ENCODE measurements at regions not wholly inside any gene's neighbourhood (a gene's known extent, or its start where the extent isn't known, plus 50 kb on each side); places are given as distances from the start of the nearest gene placed in this dataset.

- DNase-seq (ENCODE audit: low read depth, low spot score): no peak
Observed at GRCh38 chr13:73782450-73783449, 351.5 kb downstream of the KLF12 start.

GRCh38 chr13:73781384-73781783 is 352.8 kb downstream of the KLF12 start:
- Histone ChIP-seq H3K4me3 (peak overlapping the region; percentile 69), H3K27ac (peak overlapping the region; percentile 98)

More at GRCh38 chr13:73782450-73783449, 351.5 kb downstream of the KLF12 start:
- TF ChIP-seq EZH2 (IDR thresholded peaks at IDR 0.05) (no peak), FOXP2 (optimal IDR thresholded peaks at IDR 0.05; ENCODE audit: control extremely low read depth, extremely low read length, insufficient read depth) (no peak), POLR2AphosphoS5 (IDR thresholded peaks at IDR 0.05; ENCODE audit: borderline replicate concordance, low read depth, low read length) (no peak)
- peak overlapping the region; percentile 69; the same call in 1 of the 2 replicates for H3K4me3 ChIP-seq
- no peaks in the 10 kb centered on the region for H3K9me3 ChIP-seq (ENCODE audit: low read depth, low read length)
- H3K9ac ChIP-seq (ENCODE audit: insufficient read length): no peak overlapping the region
- H3K27ac ChIP-seq: peak overlapping the region; percentile 98
- H3K36me3 ChIP-seq (ENCODE audit: insufficient read depth, low read length): no peaks in the 10 kb centered on the region

GRCh38 chr13:73779881-73780280 is 354.3 kb downstream of the KLF12 start:
- TF ChIP-seq FOXP2 (optimal IDR thresholded peaks at IDR 0.05; ENCODE audit: control extremely low read depth, extremely low read length, insufficient read depth): no peak
- no peak for TF ChIP-seq POLR2AphosphoS5 (IDR thresholded peaks at IDR 0.05; ENCODE audit: borderline replicate concordance, low read depth, low read length)
- TF ChIP-seq EZH2 (IDR thresholded peaks at IDR 0.05): no peak
- H3K4me3 ChIP-seq: no peak overlapping the region
- H3K9ac ChIP-seq (ENCODE audit: insufficient read length): no peak overlapping the region
- DNase-seq (ENCODE audit: low read depth, low spot score): no peak
- H3K27ac ChIP-seq: peak overlapping the region; percentile 98
- H3K36me3 ChIP-seq (ENCODE audit: insufficient read depth, low read length): no peaks in the 10 kb centered on the region
- no peaks in the 10 kb centered on the region for H3K9me3 ChIP-seq (ENCODE audit: low read depth, low read length)

More at GRCh38 chr13:73781384-73781783, 352.8 kb downstream of the KLF12 start:
- TF ChIP-seq EZH2 (IDR thresholded peaks at IDR 0.05) (no peak), POLR2AphosphoS5 (IDR thresholded peaks at IDR 0.05; ENCODE audit: borderline replicate concordance, low read depth, low read length) (no peak), FOXP2 (optimal IDR thresholded peaks at IDR 0.05; ENCODE audit: control extremely low read depth, extremely low read length, insufficient read depth) (no peak)
- DNase-seq (ENCODE audit: low read depth, low spot score): peak; percentile 73
- Histone ChIP-seq H3K36me3 (ENCODE audit: insufficient read depth, low read length) (no peaks in the 10 kb centered on the region), H3K9me3 (ENCODE audit: low read depth, low read length) (no peaks in the 10 kb centered on the region), H3K9ac (ENCODE audit: insufficient read length) (peak overlapping the region; percentile 41)

GRCh38 chr13:73778242-73778864 is 355.9 kb downstream of the KLF12 start:
- Histone ChIP-seq H3K4me3 (no peak overlapping the region), H3K9ac (ENCODE audit: insufficient read length) (no peak overlapping the region), H3K27ac (peak overlapping the region; percentile 33; the same call in 1 of the 2 replicates), H3K9me3 (ENCODE audit: low read depth, low read length) (no peaks in the 10 kb centered on the region), H3K36me3 (ENCODE audit: insufficient read depth, low read length) (no peaks in the 10 kb centered on the region)
- DNase-seq (ENCODE audit: low read depth, low spot score): no peak
- TF ChIP-seq EZH2 (IDR thresholded peaks at IDR 0.05) (no peak), FOXP2 (optimal IDR thresholded peaks at IDR 0.05; ENCODE audit: control extremely low read depth, extremely low read length, insufficient read depth) (no peak), POLR2AphosphoS5 (IDR thresholded peaks at IDR 0.05; ENCODE audit: borderline replicate concordance, low read depth, low read length) (no peak)

- Histone ChIP-seq H3K27ac (no peak overlapping the region), H3K9me3 (ENCODE audit: low read depth, low read length) (no peaks in the 10 kb centered on the region), H3K4me3 (no peak overlapping the region)
Observed at GRCh38 chr13:73777134-73777533, 357.1 kb downstream of the KLF12 start.

GRCh38 chr13:73776151-73776785 is 357.9 kb downstream of the KLF12 start:
- H3K9me3 ChIP-seq (ENCODE audit: low read depth, low read length): no peaks in the 10 kb centered on the region
- DNase-seq (ENCODE audit: low read depth, low spot score): no peak
- no peak overlapping the region for H3K4me3 ChIP-seq
- H3K27ac ChIP-seq: no peak overlapping the region
- no peak overlapping the region for H3K9ac ChIP-seq (ENCODE audit: insufficient read length)
- H3K36me3 ChIP-seq (ENCODE audit: insufficient read depth, low read length): no peaks in the 10 kb centered on the region
- no peak for TF ChIP-seq FOXP2 (optimal IDR thresholded peaks at IDR 0.05; ENCODE audit: control extremely low read depth, extremely low read length, insufficient read depth)
- no peak for TF ChIP-seq POLR2AphosphoS5 (IDR thresholded peaks at IDR 0.05; ENCODE audit: borderline replicate concordance, low read depth, low read length)
- TF ChIP-seq EZH2 (IDR thresholded peaks at IDR 0.05): no peak

More at GRCh38 chr13:73777134-73777533, 357.1 kb downstream of the KLF12 start:
- no peaks in the 10 kb centered on the region for H3K36me3 ChIP-seq (ENCODE audit: insufficient read depth, low read length)
- DNase-seq (ENCODE audit: low read depth, low spot score): no peak
- H3K9ac ChIP-seq (ENCODE audit: insufficient read length): no peak overlapping the region
- TF ChIP-seq FOXP2 (optimal IDR thresholded peaks at IDR 0.05; ENCODE audit: control extremely low read depth, extremely low read length, insufficient read depth): no peak
- no peak for TF ChIP-seq POLR2AphosphoS5 (IDR thresholded peaks at IDR 0.05; ENCODE audit: borderline replicate concordance, low read depth, low read length)
- no peak for TF ChIP-seq EZH2 (IDR thresholded peaks at IDR 0.05)

GRCh38 chr13:73773168-73773549 is 361.0 kb downstream of the KLF12 start:
- no peak for DNase-seq (ENCODE audit: low read depth, low spot score)

More at GRCh38 chr13:73773168-73773549, 361.0 kb downstream of the KLF12 start:
- TF ChIP-seq FOXP2 (optimal IDR thresholded peaks at IDR 0.05; ENCODE audit: control extremely low read depth, extremely low read length, insufficient read depth): no peak
- TF ChIP-seq EZH2 (IDR thresholded peaks at IDR 0.05): no peak
- no peak for TF ChIP-seq POLR2AphosphoS5 (IDR thresholded peaks at IDR 0.05; ENCODE audit: borderline replicate concordance, low read depth, low read length)
- Histone ChIP-seq H3K9ac (ENCODE audit: insufficient read length) (no peak overlapping the region), H3K4me3 (no peak overlapping the region), H3K9me3 (ENCODE audit: low read depth, low read length) (no peaks in the 10 kb centered on the region), H3K36me3 (ENCODE audit: insufficient read depth, low read length) (no peaks in the 10 kb centered on the region), H3K27ac (no peak overlapping the region)

All from SK-N-MC (cell line).